ENCODE measurements at regions not wholly inside any gene's neighbourhood (a gene's known extent, or its start where the extent isn't known, plus 50 kb on each side); places are given as distances from the start of the nearest gene placed in this dataset.

- TF ChIP-seq CTCF (IDR thresholded peaks at IDR 0.05; ENCODE audit: low read depth, low read length) (no peak), EZH2phosphoT487 (IDR thresholded peaks at IDR 0.05; ENCODE audit: low read depth) (no peak)
Observed at GRCh38 chr3:194282436-194283122, 68.5 kb downstream of the CPN2 start.
